Hepatocyte (in vitro differentiated cells): ENCODE measurements at regions not wholly inside any gene's neighbourhood (a gene's known extent, or its start where the extent isn't known, plus 50 kb on each side); places are given as distances from the start of the nearest gene placed in this dataset.

Experiments used
- EZH2 ChIP-seq: fragments of 200-600 bp; sonication (generic); IDR thresholded peaks from 2 replicates; pipeline ENCODE4 v1.6.1; 2016; ENCODE audit warnings: antibody characterized with exemption, mild to moderate bottlenecking, borderline replicate concordance
- TF ChIP-seq, protein P1 (sequence below): fragments of 200-600 bp; sonication (generic); IDR thresholded peaks from 2 replicates; pipeline ENCODE4 v1.5.1; 2016; ENCODE audit warnings: antibody characterized with exemption, mild to moderate bottlenecking; ENCODE audit not compliant: poor library complexity

DNA sequence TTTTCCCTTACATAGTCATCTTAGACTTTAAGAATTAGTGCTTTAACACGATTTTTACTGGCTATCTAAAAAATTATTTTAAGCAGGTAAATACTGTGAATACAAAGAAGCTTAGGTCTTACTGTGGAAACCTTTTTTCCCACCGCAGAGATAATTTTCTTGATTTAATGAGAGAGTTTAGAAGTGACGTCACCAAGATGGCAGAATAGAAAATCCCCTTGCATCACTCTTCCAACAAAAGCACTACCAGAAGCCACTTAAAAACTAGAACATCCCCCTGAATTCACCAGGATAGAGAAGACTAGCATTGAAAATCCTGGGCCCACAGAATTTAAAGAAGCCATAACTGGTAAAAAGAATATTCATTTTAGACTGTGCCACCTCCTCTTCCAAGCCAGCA is 375.4 kb upstream of the PTCHD4 start:
- TF ChIP-seq, protein P1, sequence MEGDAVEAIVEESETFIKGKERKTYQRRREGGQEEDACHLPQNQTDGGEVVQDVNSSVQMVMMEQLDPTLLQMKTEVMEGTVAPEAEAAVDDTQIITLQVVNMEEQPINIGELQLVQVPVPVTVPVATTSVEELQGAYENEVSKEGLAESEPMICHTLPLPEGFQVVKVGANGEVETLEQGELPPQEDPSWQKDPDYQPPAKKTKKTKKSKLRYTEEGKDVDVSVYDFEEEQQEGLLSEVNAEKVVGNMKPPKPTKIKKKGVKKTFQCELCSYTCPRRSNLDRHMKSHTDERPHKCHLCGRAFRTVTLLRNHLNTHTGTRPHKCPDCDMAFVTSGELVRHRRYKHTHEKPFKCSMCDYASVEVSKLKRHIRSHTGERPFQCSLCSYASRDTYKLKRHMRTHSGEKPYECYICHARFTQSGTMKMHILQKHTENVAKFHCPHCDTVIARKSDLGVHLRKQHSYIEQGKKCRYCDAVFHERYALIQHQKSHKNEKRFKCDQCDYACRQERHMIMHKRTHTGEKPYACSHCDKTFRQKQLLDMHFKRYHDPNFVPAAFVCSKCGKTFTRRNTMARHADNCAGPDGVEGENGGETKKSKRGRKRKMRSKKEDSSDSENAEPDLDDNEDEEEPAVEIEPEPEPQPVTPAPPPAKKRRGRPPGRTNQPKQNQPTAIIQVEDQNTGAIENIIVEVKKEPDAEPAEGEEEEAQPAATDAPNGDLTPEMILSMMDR: no peak
- TF ChIP-seq EZH2: no peak
